Naive B cell (primary cell): ENCODE measurements at regions not wholly inside any gene's neighbourhood (a gene's known extent, or its start where the extent isn't known, plus 50 kb on each side); places are given as distances from the start of the nearest gene placed in this dataset.

Source experiments
- ATAC-seq, 2 donors: fragments of 150-1000 bp; cut with Tn5 transposase; 2 replicates each; pipeline ENCODE4 v1.10.0; 2021; ENCODE audit warnings: low read depth in 2 of 2, mild to moderate bottlenecking in 2 of 2, moderate library complexity in 2 of 2
- DNase-seq: peaks from one replicate; pipeline ENCODE4 v3.0.0; 2022
- H3K27ac Mint-ChIP-seq, 6 donors: one replicate each; pipeline ENCODE4 v1.8.0; 2020 to 2022; ENCODE audit warnings: mild to moderate bottlenecking in 6 of 6, mixed read lengths in 6 of 6, moderate library complexity in 5 of 6, inconsistent platforms in 2 of 6
- H3K27me3 Mint-ChIP-seq, 3 donors: one replicate each; pipeline ENCODE4 v1.8.0; 2021 to 2022; ENCODE audit warnings: mixed read lengths in 3 of 3, mild to moderate bottlenecking in 1 of 3
- H3K36me3 Mint-ChIP-seq, 2 donors: one replicate each; pipeline ENCODE4 v1.8.0; 2020 to 2022; ENCODE audit warnings: mixed read lengths in 2 of 2, inconsistent platforms in 1 of 2, mild to moderate bottlenecking in 1 of 2
- H3K4me1 Mint-ChIP-seq, 3 donors: one replicate each; pipeline ENCODE4 v1.8.0; 2020 to 2022; ENCODE audit warnings: mixed read lengths in 3 of 3, inconsistent platforms in 1 of 3, mild to moderate bottlenecking in 1 of 3, moderate library complexity in 1 of 3
- H3K4me3 Mint-ChIP-seq, 8 donors: one replicate each; pipeline ENCODE4 v1.8.0; 2020 to 2022; ENCODE audit warnings: mild to moderate bottlenecking in 8 of 8, mixed read lengths in 8 of 8, moderate library complexity in 8 of 8, inconsistent platforms in 2 of 8
- H3K9me3 Mint-ChIP-seq, 7 donors: one replicate each; pipeline ENCODE4 v1.8.0; 2020 to 2022; ENCODE audit warnings: mixed read lengths in 7 of 7, mild to moderate bottlenecking in 5 of 7, inconsistent platforms in 2 of 7, moderate library complexity in 1 of 7

DNA sequence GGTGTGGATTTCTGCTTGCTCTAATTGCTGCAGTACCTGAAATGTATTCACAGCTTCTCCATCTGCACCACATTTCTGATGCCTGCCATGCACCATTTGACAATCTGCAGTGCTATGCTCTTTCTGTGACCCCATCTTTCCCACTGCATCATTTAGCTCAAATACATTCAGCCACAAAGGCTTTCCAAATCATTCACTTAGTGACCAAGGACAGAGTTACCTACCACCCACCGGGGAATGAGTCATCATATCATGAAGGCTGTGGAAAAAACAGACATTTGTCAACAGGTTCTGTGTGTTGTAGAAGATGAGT, 465.5 kb upstream of the ATP2B1 start:
- no peak overlapping the region for H3K27ac Mint-ChIP-seq
- ATAC-seq (no peak), DNase-seq (no peak)
- peaks cover 0 to 5% (median 0%) of the 10 kb centered on the region in 3 donors for H3K27me3 Mint-ChIP-seq
- peaks cover 0 to 1% (median 0%) of the 10 kb centered on the region in 7 donors for H3K9me3 Mint-ChIP-seq
- H3K4me3 Mint-ChIP-seq = no peak overlapping the region
- H3K36me3 Mint-ChIP-seq = no peaks in the 10 kb centered on the region
- no peaks in the 10 kb centered on the region for H3K4me1 Mint-ChIP-seq

DNA sequence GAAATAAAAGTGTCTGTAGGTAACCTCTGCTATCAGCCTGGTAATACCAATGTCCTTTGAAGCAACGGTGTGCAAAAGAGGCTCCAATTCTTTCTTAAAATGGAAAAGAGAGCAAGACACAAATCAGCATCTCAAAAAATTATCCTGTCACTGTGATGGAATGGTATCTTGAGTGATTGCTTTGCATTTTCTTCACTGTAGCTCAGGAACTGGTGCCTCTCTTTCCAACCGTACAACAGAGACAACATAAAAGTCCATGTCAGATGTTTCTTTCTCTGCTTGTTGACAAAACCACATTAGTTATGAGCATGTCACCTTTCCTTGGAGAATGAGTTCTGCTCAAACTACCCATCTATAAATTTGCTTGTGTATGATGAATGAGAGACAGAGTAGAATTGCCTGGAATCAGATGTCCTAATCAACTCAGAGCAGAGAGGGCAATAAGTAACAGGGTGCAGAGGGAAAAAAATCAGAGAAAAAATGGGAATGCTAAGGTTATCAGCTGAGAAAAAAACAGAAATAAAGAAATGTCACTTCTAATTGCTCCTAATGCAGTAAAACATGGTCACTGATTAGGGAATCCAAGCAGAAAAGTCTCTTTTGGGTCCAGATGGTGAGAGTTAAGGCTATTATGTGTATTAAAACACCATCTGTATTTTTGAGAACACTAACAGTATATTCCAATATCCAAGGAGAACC, 465.0 kb upstream of the ATP2B1 start:
- no peaks in the 10 kb centered on the region for H3K36me3 Mint-ChIP-seq
- ATAC-seq (no peak), DNase-seq (no peak)
- peaks cover 0 to 5% (median 0%) of the 10 kb centered on the region in 3 donors for H3K27me3 Mint-ChIP-seq
- no peak overlapping the region for H3K4me3 Mint-ChIP-seq
- H3K9me3 Mint-ChIP-seq = peaks cover 0 to 1% (median 0%) of the 10 kb centered on the region in 7 donors
- H3K4me1 Mint-ChIP-seq = no peaks in the 10 kb centered on the region
- H3K27ac Mint-ChIP-seq = no peak overlapping the region

DNA sequence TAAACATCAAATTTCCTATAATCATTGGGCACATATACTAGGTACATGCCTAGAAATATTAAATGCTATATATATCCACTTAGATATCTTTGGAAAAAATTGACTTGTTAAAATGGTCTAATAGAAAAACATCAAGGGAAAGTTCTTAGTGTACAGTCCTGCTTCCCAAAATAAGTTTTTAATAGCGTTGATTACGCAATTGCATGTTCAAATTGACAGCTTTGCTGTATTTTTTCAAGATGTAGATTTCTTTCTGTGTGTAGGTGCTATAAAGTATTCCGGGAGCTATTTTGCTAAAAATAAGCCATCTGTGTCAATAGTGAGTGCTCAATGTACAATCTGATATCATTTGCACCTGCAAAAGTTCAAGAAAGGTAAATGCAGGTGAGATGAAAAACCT, 463.9 kb upstream of the ATP2B1 start:
- no peak overlapping the region for H3K4me3 Mint-ChIP-seq
- H3K4me1 Mint-ChIP-seq = no peaks in the 10 kb centered on the region
- H3K36me3 Mint-ChIP-seq = no peaks in the 10 kb centered on the region
- peaks cover 0 to 5% (median 0%) of the 10 kb centered on the region in 3 donors for H3K27me3 Mint-ChIP-seq
- ATAC-seq (no peak), DNase-seq (no peak)
- no peak overlapping the region for H3K27ac Mint-ChIP-seq
- H3K9me3 Mint-ChIP-seq = peaks cover 0 to 1% (median 0%) of the 10 kb centered on the region in 7 donors

DNA sequence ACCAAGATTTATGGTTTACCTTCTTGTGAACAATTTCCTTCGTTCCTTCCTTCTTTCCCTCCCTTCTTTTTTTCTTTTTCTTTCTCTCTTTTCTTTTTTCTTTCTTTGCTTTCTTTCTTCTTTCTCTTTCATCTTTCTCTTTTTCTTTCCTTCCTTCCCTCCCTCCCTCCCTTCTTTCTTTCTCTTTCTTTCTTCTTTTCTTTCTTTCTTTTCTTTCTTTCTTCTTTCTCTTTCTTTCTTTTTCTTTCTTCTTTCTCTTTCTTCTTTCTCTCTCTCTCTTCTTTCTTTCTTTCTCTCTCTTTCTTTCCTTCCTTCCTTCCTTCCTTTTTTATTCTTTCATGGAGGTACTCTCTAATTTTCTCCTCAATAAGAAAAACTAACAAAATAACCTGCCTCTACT, 462.1 kb upstream of the ATP2B1 start:
- ATAC-seq (no peak), DNase-seq (no peak)
- H3K4me1 Mint-ChIP-seq = no peaks in the 10 kb centered on the region
- peak overlapping the region in 2 of 6 donors; percentile 36 to 54 for H3K27ac Mint-ChIP-seq
- H3K4me3 Mint-ChIP-seq = no peak overlapping the region
- no peaks in the 10 kb centered on the region for H3K36me3 Mint-ChIP-seq
- H3K9me3 Mint-ChIP-seq = peaks cover 0 to 1% (median 0%) of the 10 kb centered on the region in 7 donors
- H3K27me3 Mint-ChIP-seq = peaks cover 0 to 5% (median 0%) of the 10 kb centered on the region in 3 donors

DNA sequence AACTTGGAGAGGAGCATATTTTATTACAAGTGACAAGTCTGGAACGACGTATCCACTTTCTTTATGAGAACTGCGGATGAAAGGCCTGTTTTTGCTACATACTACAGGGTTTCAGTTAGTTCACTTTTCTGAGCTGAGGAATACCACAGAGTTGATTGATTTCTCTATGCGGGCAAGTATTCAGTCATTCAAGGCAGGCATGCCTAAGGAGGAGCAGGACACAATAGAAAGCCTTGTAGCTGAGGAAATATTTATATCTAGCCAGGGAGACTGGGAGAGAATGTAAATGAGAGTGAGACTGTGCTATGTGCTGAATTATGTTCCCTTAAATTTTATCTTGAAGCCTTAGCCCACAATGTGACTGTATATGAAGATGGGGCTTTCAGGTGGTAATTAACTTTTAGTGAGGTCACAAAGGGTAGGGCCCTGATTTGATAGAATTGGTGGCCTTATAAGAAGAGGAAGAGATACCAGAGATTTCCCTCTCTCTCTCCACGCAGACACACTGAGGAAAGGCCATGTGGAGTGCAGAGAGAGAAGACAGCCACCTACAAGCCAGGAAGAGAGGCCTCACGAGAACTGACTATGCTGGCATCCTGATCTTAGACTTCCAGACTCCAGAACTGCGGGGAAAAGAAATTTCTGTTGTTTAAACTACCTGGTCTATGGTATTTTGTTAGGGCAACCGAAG, 459.0 kb upstream of the ATP2B1 start:
- no peaks in the 10 kb centered on the region for H3K36me3 Mint-ChIP-seq
- H3K9me3 Mint-ChIP-seq = peaks cover 0 to 3% (median under 1%) of the 10 kb centered on the region in 7 donors
- H3K27me3 Mint-ChIP-seq = no peaks in the 10 kb centered on the region
- H3K4me3 Mint-ChIP-seq = no peak overlapping the region
- ATAC-seq = no peak
- no peak overlapping the region for H3K27ac Mint-ChIP-seq
- no peak for DNase-seq
- no peaks in the 10 kb centered on the region for H3K4me1 Mint-ChIP-seq

DNA sequence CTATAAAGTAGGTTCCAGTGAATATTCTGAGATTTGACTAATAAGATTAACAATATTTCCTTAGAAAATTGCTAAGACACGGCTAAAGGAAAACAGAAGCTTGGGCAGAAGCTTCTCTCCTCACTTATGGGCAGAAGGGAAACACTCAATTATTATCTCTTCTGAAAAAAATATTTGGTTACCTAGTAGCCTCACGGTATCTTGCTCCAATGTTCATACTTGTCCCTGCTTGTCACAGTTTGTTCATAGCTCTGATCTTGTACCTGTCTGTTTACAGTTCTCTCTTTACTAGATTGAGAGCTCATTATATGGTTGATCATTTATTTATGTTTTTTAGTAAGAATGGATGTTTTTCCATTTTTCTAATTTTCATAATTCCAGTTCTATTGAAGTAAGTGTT, 458.0 kb upstream of the ATP2B1 start:
- H3K9me3 Mint-ChIP-seq = peaks cover 0 to 12% (median 1%) of the 10 kb centered on the region in 7 donors
- H3K36me3 Mint-ChIP-seq = no peaks in the 10 kb centered on the region
- no peaks in the 10 kb centered on the region for H3K27me3 Mint-ChIP-seq
- ATAC-seq (no peak), DNase-seq (no peak)
- no peak overlapping the region for H3K27ac Mint-ChIP-seq
- H3K4me3 Mint-ChIP-seq = no peak overlapping the region
- no peaks in the 10 kb centered on the region for H3K4me1 Mint-ChIP-seq

DNA sequence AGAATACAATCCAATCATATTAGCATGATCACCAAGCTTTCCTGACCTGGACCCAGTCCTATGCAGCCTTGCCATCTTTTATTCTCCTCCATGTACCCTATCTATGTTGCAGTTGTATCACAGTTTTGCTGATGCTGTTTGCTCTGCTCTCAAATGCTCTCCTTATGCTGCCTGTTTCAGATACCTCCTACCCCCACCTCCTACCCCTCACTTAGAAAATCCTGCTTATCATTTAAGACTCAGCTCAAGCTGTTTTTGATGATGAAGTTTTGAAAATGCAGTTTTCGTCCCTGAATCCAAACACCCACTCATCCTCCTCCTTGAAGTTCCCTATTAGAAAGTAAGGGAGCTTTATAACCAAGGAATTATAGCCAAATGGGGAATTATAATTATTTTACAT, 457.4 kb upstream of the ATP2B1 start:
- ATAC-seq (no peak), DNase-seq (no peak)
- Mint-ChIP-seq H3K27me3 (no peaks in the 10 kb centered on the region), H3K4me3 (no peak overlapping the region), H3K36me3 (no peaks in the 10 kb centered on the region), H3K4me1 (no peaks in the 10 kb centered on the region), H3K27ac (no peak overlapping the region), H3K9me3 (peaks cover 0 to 12% (median 1%) of the 10 kb centered on the region in 7 donors)

DNA sequence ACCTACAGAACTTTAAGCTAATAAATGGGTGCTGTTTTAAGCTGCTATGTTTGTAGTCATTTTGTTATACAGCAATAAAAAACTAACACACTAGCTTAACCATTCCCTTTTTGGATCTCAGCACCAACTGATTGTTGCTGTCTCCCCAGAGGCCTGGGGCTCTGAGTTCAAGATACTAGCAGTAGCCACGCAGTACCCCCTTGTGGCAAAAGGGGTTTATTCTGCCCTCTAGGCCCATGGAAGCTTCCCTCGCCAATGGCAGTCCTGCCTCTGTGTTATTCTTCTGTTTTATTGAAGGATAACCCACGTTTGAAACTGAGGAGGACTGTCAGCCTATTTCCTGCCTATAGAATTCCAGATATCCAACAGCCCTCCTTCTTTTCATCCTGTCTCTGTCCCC, 455.3 kb upstream of the ATP2B1 start:
- Mint-ChIP-seq H3K4me3 (no peak overlapping the region), H3K4me1 (no peaks in the 10 kb centered on the region), H3K9me3 (peaks cover 0 to 12% (median 2%) of the 10 kb centered on the region in 7 donors), H3K27me3 (no peaks in the 10 kb centered on the region), H3K27ac (peak overlapping the region in 1 of 6 donors; percentile 11), H3K36me3 (no peaks in the 10 kb centered on the region)
- ATAC-seq = no peak
- no peak for DNase-seq

DNA sequence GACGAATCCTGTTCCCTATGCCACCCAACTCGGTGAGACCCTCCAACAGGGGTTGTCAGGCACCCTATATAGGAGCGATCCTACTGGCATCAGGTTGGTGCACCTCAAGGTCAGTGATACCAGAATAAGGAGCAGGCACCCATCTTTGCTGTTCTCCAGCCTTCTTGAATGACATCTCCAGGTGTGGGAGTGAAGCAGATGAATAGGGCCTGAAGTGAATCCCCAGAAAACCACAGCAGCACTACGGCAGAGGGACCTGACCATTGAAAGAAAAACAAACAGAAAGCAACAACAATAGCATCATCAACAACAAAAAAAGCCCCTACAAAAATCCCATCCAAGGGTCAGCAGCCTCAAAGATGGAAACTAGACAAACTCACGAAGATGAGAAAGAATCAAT, 445.2 kb upstream of the ATP2B1 start:
- ATAC-seq (no peak), DNase-seq (no peak)
- Mint-ChIP-seq H3K27me3 (peaks cover 0 to 7% (median 0%) of the 10 kb centered on the region in 3 donors), H3K27ac (no peak overlapping the region), H3K36me3 (no peaks in the 10 kb centered on the region), H3K9me3 (peaks cover 0 to 2% (median 0%) of the 10 kb centered on the region in 7 donors), H3K4me1 (no peaks in the 10 kb centered on the region), H3K4me3 (no peak overlapping the region)

DNA sequence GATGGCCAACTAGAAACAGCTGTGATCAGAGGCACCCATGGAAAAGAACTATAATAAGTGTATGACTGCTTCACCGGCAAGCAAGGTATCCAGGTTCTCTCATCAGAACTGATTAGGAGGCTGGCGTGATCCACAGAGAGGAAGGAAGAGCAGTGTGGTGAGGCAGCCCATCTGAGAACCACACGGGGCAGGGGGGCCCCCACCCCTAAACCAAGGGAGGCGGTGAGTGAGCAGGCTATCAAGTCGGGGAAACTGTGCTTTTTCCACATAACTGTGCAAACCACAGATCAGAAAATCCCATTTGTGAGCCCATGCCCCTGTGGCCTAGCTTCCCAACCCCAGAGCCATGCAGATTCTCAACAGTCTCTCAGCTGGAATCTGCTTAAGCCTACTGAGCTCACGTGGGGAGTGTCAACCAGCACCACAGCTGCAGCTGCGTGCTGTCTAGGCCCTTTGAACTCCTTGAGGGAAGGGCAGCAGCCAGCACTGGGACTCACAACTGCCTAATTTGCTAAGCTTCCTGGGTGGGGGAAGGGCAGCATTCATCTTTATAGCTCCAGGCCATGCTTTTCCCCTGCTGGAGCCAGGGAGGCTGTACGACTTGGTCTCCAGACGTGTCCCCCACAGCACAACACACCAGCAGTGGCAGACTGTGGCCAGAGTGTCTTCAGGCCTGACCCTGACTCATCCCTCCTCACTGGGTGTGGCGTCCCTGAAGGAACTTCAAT, 444.4 kb upstream of the ATP2B1 start:
- Mint-ChIP-seq H3K36me3 (no peaks in the 10 kb centered on the region), H3K27ac (no peak overlapping the region), H3K27me3 (peaks cover 0 to 7% (median 0%) of the 10 kb centered on the region in 3 donors), H3K4me1 (no peaks in the 10 kb centered on the region), H3K9me3 (peaks cover 0 to 4% (median 0%) of the 10 kb centered on the region in 7 donors), H3K4me3 (no peak overlapping the region)
- DNase-seq (no peak), ATAC-seq (no peak)

DNA sequence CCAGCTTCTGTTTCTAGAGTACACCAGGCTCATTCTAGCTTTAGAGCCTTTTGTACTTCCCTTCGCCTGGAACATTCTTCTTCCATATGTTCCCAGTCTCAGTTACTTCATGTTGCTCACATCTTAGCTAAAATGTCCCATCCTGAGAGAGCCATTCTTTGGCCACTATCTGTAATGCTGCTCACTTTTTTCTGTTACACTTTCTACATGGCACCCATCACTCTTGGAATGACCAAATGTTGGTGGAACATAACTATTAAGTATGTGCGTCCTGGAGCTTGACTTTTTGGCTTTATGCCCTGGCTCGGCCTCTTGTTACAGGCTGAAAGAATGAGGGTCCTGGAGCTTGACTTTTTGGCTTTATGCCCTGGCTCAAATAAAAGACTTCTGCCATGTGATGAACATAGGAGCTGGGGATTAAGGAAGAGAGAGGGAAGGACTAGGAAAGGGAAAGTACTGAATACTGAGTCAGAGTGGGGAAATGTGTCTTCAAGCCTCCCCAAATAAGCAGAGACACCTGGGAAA, 442.9 kb upstream of the ATP2B1 start:
- Mint-ChIP-seq H3K36me3 (no peaks in the 10 kb centered on the region), H3K4me1 (no peaks in the 10 kb centered on the region), H3K27me3 (peaks cover 0 to 7% (median 0%) of the 10 kb centered on the region in 3 donors), H3K27ac (no peak overlapping the region), H3K4me3 (no peak overlapping the region), H3K9me3 (peaks cover 0 to 16% (median 8%) of the 10 kb centered on the region in 7 donors)
- DNase-seq = no peak
- ATAC-seq = no peak

DNA sequence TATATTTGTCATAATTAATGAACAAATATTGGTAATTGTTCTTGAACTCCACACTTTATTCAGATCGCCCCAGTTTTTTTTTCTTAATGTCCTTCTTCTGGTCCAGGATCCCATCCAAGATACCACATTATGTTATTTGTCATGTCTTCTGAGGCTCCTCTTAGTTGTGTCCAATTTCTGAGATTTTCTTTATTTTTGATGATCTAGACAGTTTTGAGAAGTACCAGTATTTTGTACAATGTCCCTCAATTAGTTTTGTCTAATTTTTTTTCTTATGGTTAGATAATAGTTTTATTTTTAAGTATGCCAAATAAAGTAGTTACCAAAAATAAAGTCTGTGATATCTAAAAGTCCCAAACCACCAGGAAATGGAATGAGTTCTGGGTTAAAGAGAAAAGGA, 440.8 kb upstream of the ATP2B1 start:
- ATAC-seq (no peak), DNase-seq (no peak)
- no peak overlapping the region for H3K4me3 Mint-ChIP-seq
- H3K9me3 Mint-ChIP-seq = peaks cover 0 to 18% (median 8%) of the 10 kb centered on the region in 7 donors
- H3K4me1 Mint-ChIP-seq = no peaks in the 10 kb centered on the region
- peaks cover 0 to 7% (median 0%) of the 10 kb centered on the region in 3 donors for H3K27me3 Mint-ChIP-seq
- no peak overlapping the region for H3K27ac Mint-ChIP-seq
- H3K36me3 Mint-ChIP-seq = no peaks in the 10 kb centered on the region

DNA sequence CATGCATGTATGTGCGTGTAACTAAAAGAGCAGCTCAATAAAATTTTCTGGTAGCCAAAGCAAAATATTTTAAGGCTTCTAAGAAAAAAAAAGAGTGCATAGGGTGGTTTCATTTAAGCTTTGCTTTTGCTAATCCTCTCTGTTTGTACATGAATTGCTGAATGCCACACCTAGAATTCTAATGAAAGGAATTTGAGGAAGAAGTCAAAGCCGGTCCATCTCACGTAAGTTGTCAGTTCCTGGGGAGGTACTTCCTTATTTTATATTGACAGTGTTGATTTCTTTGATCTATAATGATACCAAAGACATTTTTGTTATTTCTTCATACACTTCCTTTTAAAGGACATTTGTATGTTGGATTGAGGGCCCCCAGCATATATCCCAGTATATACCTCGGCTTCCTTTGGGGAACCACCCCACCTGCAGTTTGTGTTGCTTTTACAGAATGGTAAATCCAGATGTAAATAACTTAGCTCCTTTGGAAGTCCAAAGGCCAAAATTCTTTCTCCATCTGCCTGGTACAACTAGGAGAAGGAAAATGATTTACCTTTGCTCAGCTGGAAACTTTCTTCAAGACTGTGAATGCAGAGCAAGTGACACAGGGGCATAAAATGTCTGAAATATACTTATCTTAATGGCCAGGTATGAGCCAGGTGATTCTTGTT, 420.9 kb upstream of the ATP2B1 start:
- ATAC-seq = no peak
- no peak overlapping the region for H3K4me3 Mint-ChIP-seq
- H3K27ac Mint-ChIP-seq = no peak overlapping the region
- no peaks in the 10 kb centered on the region for H3K9me3 Mint-ChIP-seq
- H3K27me3 Mint-ChIP-seq = no peaks in the 10 kb centered on the region
- no peak for DNase-seq
- peaks cover 0 to 2% (median 0%) of the 10 kb centered on the region in 3 donors for H3K4me1 Mint-ChIP-seq
- H3K36me3 Mint-ChIP-seq = no peaks in the 10 kb centered on the region
